HuH-7 (cell line): ENCODE measurements at regions not wholly inside any gene's neighbourhood (a gene's known extent, or its start where the extent isn't known, plus 50 kb on each side); places are given as distances from the start of the nearest gene placed in this dataset.

Source experiments
- DNase-seq: peaks from one replicate; pipeline ENCODE4 v3.0.0; 2011; ENCODE audit warnings: low spot score

DNA sequence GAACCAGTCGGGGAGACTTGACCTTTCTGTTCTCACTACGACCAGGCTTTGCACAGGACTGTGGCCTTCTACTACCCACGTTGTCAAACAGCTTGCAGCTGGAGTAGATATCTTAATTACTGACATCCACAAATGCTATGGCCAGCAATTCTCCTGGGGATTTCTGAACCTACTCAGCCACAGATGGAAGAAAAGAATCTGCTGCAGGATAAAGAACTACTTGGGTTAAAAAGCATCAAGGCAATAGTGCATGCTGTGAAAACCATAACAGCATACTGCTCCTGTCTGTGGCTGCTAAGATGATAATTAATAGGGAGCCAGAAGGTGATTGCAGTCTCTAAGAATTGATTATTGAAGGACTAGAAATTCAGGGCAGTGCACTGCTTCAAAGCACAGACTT lies 859.2 kb upstream of the SEMA6D start:
- DNase-seq, result no peak

DNA sequence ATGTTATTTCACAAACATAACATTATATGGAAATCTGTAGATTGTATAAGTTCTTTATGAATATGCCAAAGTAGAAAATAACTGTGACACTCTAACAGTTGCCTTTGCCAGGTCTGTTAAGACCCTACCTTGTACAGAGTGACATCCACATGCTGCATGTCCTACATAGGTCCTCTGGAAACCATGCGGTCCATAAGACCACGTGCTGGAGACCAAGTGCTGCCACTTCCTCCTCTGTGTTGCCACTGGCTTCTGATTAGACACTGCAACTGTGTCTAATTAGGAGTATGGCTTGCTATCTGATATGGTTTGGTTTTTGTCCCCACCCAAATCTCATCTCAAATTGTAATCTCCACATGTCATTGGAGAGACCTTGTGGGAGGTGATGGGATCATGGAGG lies 855.5 kb upstream of the SEMA6D start:
- no peak for DNase-seq

DNA sequence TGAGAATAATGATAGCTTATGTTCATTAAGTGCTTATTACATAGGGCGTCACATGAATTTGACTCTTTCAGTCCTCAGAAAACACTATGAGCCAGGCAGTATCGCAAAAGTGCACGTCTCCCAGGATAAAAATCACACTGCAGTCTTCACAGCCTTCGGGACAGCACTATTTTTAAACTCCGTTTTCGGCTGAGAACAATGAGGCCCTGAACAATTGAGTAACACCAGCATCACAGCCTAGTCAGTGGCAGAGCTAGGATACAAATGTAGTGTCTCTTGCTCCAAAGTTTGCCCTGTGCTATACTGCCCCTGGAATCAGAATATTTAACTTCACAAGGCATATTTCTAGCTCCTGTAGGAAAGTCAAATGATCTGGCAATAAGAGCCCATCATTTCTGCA lies 852.1 kb upstream of the SEMA6D start:
- DNase-seq, result no peak

DNA sequence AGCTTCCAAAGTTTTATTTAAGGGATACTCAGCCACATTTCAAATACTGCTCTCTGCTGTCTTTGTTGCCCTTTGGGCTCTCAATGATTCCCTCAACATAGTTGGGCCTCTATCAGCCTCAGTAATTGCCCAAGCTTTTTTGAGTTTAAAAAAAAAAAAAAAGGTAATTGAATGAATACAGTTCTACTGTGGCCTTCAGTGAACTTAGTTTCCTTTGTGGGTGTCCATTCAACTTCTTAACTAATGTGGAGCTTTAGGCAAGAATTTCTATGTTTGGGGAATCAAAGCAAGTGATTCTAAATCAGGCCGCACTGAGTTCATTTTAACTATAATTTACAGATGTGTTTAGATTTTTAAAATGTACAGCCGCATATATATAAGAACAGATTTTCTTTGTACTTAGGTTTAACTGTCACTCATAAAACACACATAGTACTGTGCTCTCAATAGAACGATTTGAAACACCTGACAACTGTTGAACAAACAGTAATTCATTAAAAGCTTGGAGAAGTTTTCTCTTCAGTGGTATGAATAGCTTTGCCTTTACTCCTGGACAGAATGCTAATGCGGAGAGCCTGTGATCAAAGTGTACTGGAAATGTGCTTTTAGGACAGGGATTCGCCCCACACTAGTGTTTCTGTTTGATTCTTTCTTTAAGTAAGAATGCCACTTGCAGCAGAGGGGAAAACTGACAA lies 844.9 kb upstream of the SEMA6D start:
- DNase-seq, result no peak

DNA sequence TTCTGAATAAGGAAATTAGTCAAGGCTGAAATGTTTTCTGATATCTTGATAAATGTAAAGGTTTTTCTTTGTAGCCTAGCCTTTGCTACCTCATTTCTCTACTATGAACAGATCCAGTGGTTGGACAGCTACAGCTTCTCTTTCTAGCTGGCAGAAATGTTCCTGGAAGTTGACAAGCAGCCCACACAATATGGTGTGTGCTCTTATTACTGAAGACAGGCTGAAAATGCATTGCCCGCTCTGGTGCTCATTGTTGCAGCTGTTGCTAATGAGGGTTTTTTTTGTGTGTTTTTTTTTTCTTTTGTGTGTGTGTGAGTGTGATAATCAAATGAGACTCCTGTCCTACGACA lies 844.3 kb upstream of the SEMA6D start:
- no peak for DNase-seq

DNA sequence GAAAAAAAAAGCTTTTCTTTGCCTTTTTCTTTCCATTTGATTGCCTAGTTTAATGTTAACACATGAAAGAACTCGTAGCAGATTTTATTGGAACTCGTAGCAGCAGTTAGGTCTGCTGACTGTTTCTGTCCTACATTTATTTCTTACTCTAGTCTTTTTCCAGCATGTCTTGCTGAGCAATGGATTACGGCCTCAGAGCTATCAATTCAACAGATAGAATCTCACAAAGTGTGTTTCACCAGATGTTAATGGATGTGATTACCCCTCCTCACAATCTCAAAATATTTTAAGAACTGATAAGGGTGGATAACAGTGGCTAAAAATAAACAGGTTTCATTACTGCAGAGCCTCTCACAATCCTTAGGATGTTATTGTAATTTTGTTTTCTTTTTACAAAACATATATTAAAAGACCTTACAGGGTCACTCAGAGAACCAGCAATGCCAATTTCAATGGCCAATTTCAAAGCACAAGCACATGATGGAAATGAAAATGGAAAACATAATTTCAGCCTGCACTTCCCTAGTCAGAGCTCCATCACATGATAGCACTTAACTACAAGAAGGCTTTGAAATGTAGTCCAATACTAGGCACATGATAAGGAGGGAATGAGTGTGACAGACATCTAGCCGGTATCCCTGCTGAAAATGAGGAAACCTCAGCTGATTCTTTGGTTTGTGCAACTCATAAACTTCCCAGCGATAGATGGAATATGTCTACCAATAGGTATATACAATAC lies 838.1 kb upstream of the SEMA6D start:
- no peak for DNase-seq

DNA sequence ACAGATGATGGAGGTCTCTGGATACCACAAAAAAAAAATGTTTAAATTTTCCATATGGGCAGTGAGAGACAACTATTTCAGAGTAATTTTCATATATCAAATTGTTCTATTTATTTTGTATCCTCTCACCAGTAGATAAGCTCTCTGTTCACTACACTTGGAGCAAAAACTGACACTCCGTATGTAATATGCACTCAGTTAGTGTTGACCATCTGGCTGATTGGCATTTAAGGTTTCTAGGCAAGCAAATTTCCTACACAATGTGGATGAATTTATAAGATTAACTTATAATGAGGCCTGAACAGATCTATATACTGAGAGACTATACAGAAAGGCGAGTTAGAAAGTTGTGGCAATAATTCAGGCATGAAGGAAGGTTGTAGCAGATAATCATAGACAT lies 836.5 kb upstream of the SEMA6D start:
- DNase-seq, result no peak

DNA sequence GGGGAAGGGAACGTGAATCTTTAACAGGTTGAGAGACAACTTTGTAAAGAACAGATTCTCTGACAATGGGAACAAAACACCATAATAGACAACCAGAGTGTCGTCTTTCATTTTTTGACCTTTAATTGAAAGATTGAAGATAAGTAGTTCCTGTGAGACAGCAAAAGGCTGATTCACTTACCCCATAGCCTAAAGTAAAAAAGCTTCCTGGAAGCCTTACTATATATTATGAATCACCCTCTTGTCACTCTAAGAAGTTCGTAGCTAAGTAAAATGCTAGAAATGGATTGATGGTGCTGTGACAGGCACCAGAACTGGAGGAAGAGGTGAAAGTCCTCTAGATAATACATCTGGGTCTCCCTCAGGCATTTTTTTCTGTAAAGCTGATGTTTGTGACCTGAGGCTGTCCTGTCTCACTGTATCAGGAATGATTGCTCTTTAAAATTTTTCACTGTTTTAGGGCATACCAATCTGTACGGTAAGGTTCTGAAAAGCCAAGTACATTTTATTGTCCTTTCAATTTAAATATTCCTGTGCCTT lies 824.6 kb upstream of the SEMA6D start:
- no peak for DNase-seq

DNA sequence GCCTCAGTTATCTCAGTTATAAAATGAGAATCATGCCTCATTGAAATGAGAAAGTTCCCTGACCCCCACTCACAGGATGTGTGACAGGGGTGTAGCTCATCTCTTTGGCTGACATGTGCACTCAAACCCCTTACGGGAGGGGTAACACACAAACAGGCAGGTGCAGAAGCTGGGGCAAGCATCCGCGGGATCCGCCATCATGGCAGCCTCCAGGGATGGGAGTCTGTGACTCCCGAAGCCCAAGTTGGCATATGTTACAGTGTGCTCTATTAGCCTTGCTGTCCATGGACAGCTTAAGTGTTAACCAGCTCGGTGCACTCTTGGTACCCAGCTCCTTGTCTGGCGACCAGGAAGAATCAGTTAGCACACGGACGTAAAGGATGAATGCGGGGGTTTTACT lies 822.7 kb upstream of the SEMA6D start:
- no peak for DNase-seq

DNA sequence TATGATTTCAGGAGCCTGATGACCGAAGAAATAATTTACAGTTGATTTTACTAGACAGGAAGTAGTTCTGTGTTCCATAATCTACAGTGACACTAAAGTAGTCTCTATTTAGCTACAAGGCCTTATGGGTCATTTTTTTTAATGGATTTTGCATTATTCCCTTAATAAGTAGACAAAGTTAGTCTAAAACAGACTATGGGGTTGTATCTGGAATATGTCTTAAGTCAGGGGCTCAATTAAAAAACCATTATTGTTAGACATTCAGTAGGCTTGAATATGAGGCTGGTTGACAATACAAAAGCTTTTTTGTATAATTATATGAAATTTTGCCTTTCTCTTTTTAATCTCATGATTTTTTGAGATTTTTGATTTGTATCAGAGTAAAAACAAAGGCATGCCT lies 820.0 kb upstream of the SEMA6D start:
- no peak for DNase-seq

DNA sequence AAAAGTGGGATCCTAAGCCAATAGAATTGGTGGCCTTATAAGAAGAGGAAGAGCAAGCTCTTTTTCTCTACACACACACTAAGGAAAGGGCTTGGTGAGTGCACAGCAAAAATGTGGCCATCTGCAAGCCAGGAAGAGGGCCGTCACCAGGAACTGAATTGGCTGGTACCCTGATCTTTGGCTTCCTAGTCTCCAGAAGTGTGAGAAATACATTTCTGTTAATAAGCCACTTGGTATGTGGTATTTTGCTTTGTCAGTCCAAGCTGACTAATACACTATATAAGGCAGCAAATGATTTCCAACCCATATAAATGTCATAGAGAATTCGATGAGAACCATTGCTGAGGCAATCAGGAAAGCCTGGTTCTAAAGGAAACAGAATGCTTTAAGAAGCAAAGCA lies 816.3 kb upstream of the SEMA6D start:
- DNase-seq, result no peak

DNA sequence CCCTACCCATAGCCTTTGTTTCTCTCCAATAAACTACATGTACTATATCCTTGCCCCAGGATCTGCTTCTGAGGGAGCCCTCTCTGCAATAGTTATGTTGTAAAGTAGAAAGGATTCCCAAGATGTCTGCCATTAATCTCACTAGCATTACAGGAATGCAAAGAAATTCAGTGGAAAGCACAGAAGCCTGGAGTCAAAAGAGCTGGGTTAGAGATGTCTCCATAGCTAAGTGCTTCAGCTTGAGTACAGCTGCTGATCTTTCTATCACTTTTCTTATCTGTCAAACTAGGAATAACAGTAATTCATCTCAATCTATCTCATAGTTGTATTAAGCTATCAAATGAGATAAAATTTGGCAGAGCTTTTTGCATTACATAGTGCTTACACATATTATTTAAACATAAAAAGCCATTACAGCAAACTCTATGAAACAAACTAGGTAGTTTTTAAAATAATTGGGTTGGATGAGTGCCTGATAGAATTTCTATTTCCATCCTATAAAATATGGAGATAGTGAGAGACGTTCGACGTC lies 799.5 kb upstream of the SEMA6D start:
- DNase-seq, result no peak

DNA sequence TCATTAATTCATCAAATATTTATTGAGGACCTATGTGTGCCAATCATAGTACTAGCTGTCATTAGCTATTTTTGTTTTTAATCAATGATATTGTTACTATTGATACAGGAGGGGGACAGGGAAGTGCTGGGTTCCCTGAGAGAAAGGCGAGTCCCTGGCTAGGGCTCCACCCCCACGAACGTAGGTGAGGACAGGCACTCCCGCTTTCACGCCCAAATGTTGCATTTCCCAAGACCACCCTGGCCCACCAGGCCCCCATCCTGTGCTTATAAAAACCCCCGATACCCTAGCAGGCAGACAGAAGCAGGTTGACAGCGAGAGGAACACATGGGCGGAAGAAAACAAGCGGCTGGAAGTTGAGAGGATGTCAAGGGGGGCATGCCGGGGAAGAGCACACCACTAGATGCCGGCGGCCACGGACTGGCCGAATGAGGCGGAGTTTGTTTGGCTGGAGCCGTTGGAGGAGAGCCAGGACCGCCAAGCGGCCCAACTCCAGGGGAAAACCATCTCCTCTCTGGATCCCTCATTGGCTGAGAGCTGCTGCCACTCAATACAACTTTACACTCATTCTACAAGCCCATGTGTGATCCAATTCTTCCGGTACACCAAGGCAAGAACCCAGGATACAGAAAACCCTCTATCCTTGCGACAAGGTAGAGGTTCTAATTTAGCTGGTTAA lies 798.7 kb upstream of the SEMA6D start:
- DNase-seq, result no peak

DNA sequence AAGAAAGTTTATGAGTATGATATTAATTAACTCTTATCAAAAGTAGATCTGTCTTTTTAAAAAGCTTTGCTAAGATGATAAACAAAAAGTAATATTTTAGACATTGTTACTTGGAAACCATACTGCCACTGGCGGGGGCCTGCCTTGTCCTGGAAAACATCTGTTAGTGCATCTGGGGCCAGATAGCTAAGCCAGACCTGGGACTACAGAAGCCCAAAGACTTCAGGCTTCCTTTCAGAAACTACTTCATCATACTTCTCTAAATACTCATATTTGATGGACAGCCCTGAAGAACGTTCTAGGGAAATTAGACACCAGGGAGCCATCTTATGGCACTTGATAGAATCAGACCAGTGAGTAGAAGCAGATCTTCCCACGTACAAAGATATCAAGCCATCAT lies 795.4 kb upstream of the SEMA6D start:
- DNase-seq, result no peak

DNA sequence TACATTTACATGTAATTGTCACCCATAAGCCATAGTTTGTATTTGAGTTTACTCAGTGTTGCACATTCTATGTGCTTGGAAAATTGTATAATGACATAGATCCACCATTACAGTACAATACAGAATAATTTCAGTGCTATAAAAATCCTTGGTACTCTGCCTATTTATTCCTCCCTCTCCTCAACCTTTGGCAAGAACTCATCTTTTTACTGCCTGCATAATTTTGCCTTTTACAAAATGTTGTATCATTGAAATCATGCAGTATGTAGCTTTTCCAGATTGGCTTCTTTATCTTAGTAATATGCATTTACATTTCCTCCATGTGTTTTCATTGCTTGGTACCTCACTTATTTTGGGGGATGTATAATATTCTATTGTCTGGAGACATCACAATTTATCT lies 786.9 kb upstream of the SEMA6D start:
- DNase-seq, result no peak

DNA sequence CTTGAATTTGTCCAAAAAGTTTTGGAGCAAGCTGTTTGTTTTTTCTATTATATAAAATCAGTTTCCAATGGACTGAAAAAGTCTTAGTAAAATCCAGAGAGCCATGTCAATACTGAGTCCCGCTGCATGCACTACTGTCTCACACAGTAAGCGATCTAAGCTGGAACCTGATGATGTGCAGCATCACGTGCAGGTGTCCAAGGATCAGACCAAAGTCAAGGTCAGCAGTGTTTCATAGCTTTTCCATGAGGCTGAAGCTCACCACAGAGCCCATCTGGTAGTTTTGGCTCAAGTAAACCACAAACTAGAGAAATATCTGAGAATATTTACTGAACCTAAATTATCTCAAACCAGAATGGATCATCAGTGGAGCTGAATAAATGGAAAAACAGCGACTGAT lies 784.0 kb upstream of the SEMA6D start:
- no peak for DNase-seq

DNA sequence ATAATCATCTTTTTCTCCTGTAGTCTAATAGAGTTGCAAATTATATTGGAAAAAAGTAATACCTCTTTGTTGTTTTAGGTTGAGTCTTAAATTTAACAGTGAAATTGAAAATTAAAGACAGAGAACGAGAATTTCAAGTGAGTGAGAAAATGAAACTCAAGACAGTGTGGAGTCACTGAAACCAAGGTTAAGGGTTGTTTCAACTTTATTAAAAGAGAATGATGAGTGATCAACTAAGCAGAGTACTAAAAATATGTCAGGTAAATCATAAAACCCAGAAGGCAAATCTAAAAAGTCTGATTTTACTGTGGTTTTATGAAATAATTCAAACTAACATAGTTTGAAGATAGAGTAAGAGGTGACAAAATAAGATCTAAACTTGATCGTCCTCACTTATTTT lies 782.5 kb upstream of the SEMA6D start:
- no peak for DNase-seq

DNA sequence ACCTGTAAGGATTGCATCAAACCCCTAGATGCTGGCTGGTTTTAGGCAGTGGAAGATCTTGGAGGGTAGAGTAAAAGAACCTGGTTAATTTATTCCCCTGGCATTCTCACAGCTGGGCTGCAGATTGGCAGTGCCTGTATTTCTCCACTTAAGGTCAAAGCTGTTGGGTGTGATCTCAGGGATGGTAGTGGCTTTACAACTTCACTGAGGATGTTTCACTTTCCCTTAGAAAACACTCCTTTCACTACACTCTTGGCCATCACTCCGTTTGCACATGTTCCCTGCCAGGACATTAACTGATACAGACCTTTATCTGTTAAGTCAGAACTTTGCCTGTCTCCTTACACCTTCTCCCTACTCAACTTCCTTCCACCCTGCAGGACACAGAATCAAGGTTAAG lies 779.1 kb upstream of the SEMA6D start:
- DNase-seq, result no peak

DNA sequence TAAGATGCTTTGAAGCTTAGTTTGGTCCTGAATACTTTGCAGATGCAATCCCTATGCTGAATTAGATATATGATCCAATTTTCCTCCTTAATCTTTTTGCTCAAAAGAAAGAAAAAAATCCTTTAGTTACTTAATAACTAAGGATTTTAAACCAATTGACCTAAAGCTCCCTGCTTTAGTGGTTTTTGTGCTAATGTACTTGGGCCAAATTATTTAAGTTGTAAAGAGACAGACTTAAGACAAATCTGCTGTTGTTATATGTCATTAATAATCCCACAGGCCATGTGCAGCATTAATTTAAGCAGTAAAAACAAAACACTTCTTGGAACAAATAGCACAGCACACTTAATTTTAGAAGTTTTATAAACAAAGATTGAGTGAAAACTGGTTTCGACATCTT lies 776.1 kb upstream of the SEMA6D start:
- DNase-seq, result no peak

DNA sequence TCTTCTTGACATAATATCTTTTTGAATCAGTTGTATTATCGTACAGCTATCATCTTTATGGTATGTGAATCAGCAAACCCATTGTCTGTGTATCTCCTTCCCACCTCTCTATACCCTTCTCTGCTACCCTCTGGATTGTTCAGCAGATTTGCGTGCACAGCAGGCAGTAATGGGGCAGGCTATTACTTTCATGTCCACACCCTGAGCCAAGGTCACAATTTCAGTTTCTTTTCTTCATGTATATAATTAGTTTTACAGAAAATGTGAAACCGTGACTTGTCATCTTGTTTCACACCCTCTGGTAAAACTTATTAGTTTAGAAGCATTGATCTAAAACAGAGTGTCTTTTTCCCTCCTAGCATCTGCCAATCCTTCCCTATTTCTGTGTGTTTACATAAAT lies 770.4 kb upstream of the SEMA6D start:
- DNase-seq, result no peak

DNA sequence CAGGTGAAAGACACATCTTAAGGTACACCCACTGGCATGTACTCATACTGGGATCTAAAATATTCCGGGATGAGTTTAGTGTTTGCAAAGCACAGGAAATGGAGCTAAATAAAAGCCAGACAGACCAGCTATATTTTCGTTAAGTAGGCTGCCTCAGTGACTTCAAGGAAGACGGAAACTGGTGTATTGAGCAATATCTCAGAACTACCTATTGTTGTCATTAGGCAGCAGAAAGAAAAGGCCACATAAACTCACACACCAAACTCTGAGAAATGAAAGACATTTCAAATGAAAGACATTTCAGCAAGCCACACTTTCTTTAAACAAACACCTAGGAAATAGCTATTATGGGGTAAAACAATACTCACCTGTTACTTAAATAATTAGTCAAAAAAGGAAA lies 761.7 kb upstream of the SEMA6D start:
- DNase-seq, result no peak

DNA sequence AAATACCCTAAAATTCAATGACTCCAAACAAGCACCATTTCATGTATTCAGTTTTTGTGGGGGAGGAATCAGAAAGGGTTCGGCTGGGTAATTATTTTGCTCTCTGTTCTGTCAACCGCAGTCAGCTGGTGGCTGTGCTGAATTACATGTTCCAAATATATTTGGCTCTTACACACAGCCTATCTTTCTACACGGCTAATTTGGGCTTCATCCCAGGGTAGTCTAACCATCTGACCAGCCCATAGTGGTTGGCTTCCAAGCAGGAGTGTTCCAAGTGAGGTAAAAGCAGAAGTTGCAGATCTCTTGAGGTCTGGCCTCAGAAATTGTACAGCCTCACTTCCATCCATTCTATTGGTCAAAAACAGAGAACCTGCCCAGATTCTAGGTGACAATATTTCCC lies 760.8 kb upstream of the SEMA6D start:
- no peak for DNase-seq

DNA sequence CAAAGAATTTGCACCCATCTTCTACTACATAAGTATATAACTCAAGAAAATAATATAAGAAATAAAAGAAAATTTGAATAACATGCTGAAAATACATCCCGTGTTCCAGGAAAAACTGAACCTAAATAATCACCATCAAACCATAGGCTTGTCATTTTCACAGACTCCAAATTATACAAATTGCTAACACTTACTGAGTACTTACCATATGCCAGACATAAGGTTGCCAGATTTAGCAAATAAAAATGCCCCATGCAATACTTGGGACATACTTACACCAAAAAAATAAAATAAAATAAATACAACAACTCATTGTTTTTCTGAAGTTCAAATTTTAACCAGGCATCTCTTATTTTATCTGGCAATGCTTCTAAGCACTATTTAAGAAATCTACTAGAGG lies 760.4 kb upstream of the SEMA6D start:
- DNase-seq, result no peak
